ENCODE measurements at regions not wholly inside any gene's neighbourhood (a gene's known extent, or its start where the extent isn't known, plus 50 kb on each side); places are given as distances from the start of the nearest gene placed in this dataset.

GRCh38 chr18:25896178-25896780, 194.1 kb downstream of the SS18 start:
- CTCF ChIA-PET, result interaction anchor here (0.7 kb wide), 1 partner anchor 1294 kb away, joined by 3 read pairs; no protein-coding TSS in a partner anchor
- BruUV-seq (replicated peaks), result no TSS peak
- no peaks in the 10 kb centered on the region for H3K9me2 ChIP-seq (replicated peaks; ENCODE audit: low read length)
- no peak overlapping the region for H3K4me3 ChIP-seq (ENCODE audit: low read length)
- ATAC-seq, result peak; percentile 70
- no peak overlapping the region for H3K9ac ChIP-seq (ENCODE audit: low read length)
- no peaks in the 10 kb centered on the region for H3K9me3 ChIP-seq (ENCODE audit: low read length)
- no peak overlapping the region for H2AFZ ChIP-seq (ENCODE audit: low read length)
- no peaks in the 10 kb centered on the region for H3K36me3 ChIP-seq (ENCODE audit: low read depth, low read length)
- no peaks in the 10 kb centered on the region for H3K4me1 ChIP-seq (ENCODE audit: insufficient read depth, low read length)
- intact Hi-C loops (cut with micrococcal nuclease), result no loop called here
- H3K27me3 ChIP-seq (ENCODE audit: low read length), result peaks cover 56% of the 10 kb centered on the region
- H3F3A ChIP-seq (ENCODE audit: low read length, unreplicated experiment), result no peaks in the 10 kb centered on the region
- TF ChIP-seq CTCF (conservative IDR thresholded peaks at IDR 0.05; ENCODE audit: low read depth, low read length), result peak; percentile 81
- no peak for TF ChIP-seq EZH2phosphoT487 (IDR thresholded peaks at IDR 0.05; ENCODE audit: borderline replicate concordance, low read length)
- TF ChIP-seq EZH2 (IDR thresholded peaks at IDR 0.05; ENCODE audit: low read length, unreplicated experiment), result no peak
- no peak overlapping the region for H3K27ac ChIP-seq (ENCODE audit: low read length)
- DNase-seq, result peak; percentile 65
- H3K79me2 ChIP-seq (ENCODE audit: low read length), result no peaks in the 10 kb centered on the region
- no peak overlapping the region for H3K4me2 ChIP-seq (ENCODE audit: low read length)
- no peaks in the 10 kb centered on the region for H4K20me1 ChIP-seq (ENCODE audit: low read length)
- POLR2A ChIA-PET (ENCODE audit: unreplicated experiment), result no interaction called here

- Histone ChIP-seq H3K4me3 (ENCODE audit: low read length) (no peak overlapping the region), H3K27me3 (ENCODE audit: low read length) (peaks cover 56% of the 10 kb centered on the region), H3K4me2 (ENCODE audit: low read length) (no peak overlapping the region), H3K79me2 (ENCODE audit: low read length) (no peaks in the 10 kb centered on the region), H2AFZ (ENCODE audit: low read length) (no peak overlapping the region), H3K9me2 (replicated peaks; ENCODE audit: low read length) (no peaks in the 10 kb centered on the region), H3K9ac (ENCODE audit: low read length) (no peak overlapping the region), H3K27ac (ENCODE audit: low read length) (no peak overlapping the region), H3K36me3 (ENCODE audit: low read depth, low read length) (no peaks in the 10 kb centered on the region), H3F3A (ENCODE audit: low read length, unreplicated experiment) (no peaks in the 10 kb centered on the region), H4K20me1 (ENCODE audit: low read length) (no peaks in the 10 kb centered on the region), H3K9me3 (ENCODE audit: low read length) (no peaks in the 10 kb centered on the region), H3K4me1 (ENCODE audit: insufficient read depth, low read length) (no peaks in the 10 kb centered on the region)
- POLR2A ChIA-PET (ENCODE audit: unreplicated experiment), result no interaction called here
- CTCF ChIA-PET, result interaction anchor here (0.6 kb wide), 1 partner anchor 589 kb away, joined by 3 read pairs; no protein-coding TSS in a partner anchor
- DNase-seq (no peak), ATAC-seq (no peak)
- intact Hi-C loops (cut with micrococcal nuclease), result no loop called here
- no peak for TF ChIP-seq CTCF (conservative IDR thresholded peaks at IDR 0.05; ENCODE audit: low read depth, low read length)
- TF ChIP-seq EZH2 (IDR thresholded peaks at IDR 0.05; ENCODE audit: low read length, unreplicated experiment), result no peak
- TF ChIP-seq EZH2phosphoT487 (IDR thresholded peaks at IDR 0.05; ENCODE audit: borderline replicate concordance, low read length), result no peak
- no TSS peak for BruUV-seq (replicated peaks)
Observed at GRCh38 chr18:25895518-25895917, 194.9 kb downstream of the SS18 start.

GRCh38 chr18:25886283-25886682, 204.1 kb downstream of the SS18 start:
- CTCF ChIA-PET, result no interaction called here
- H3K27me3 ChIP-seq (ENCODE audit: low read length), result peaks cover 6% of the 10 kb centered on the region
- ATAC-seq, result no peak
- H2AFZ ChIP-seq (ENCODE audit: low read length), result no peak overlapping the region
- no peak for DNase-seq
- no TSS peak for BruUV-seq (replicated peaks)
- no peak overlapping the region for H3K27ac ChIP-seq (ENCODE audit: low read length)
- H3K4me2 ChIP-seq (ENCODE audit: low read length), result no peak overlapping the region
- H3K9me2 ChIP-seq (replicated peaks; ENCODE audit: low read length), result no peaks in the 10 kb centered on the region
- H3K4me1 ChIP-seq (ENCODE audit: insufficient read depth, low read length), result no peaks in the 10 kb centered on the region
- no peak overlapping the region for H3K9ac ChIP-seq (ENCODE audit: low read length)
- no peak overlapping the region for H3K4me3 ChIP-seq (ENCODE audit: low read length)
- TF ChIP-seq CTCF (conservative IDR thresholded peaks at IDR 0.05; ENCODE audit: low read depth, low read length) (no peak), EZH2 (IDR thresholded peaks at IDR 0.05; ENCODE audit: low read length, unreplicated experiment) (no peak), EZH2phosphoT487 (IDR thresholded peaks at IDR 0.05; ENCODE audit: borderline replicate concordance, low read length) (no peak)
- H3K36me3 ChIP-seq (ENCODE audit: low read depth, low read length), result no peaks in the 10 kb centered on the region
- H3F3A ChIP-seq (ENCODE audit: low read length, unreplicated experiment), result no peaks in the 10 kb centered on the region
- no peaks in the 10 kb centered on the region for H3K79me2 ChIP-seq (ENCODE audit: low read length)
- no peaks in the 10 kb centered on the region for H4K20me1 ChIP-seq (ENCODE audit: low read length)
- intact Hi-C loops (cut with micrococcal nuclease), result no loop called here
- POLR2A ChIA-PET (ENCODE audit: unreplicated experiment), result no interaction called here
- no peaks in the 10 kb centered on the region for H3K9me3 ChIP-seq (ENCODE audit: low read length)
